ENCODE measurements at regions not wholly inside any gene's neighbourhood (a gene's known extent, or its start where the extent isn't known, plus 50 kb on each side); places are given as distances from the start of the nearest gene placed in this dataset.
"Not testable (repeated sequence)": the region's sequence is repeated elsewhere in the genome, so short reads cannot be mapped to it uniquely, and the experiment has no call there.

- DNase-seq (ENCODE audit: low read depth): no peak
Measured at GRCh38 chr22:48300877-48301276, 1526.8 kb downstream of the BRD1 start.

- DNase-seq (ENCODE audit: low read depth): no peak
Measured at GRCh38 chr22:48299801-48300200, 1527.9 kb downstream of the BRD1 start.

- no peak for DNase-seq (ENCODE audit: low read depth)
Measured at GRCh38 chr22:48299124-48299523, 1528.5 kb downstream of the BRD1 start.

- no peak for DNase-seq (ENCODE audit: low read depth)
Measured at GRCh38 chr22:48297296-48297695, 1530.4 kb downstream of the BRD1 start.

GRCh38 chr22:48289954-48290353, 1527.5 kb downstream of the TBC1D22A start:
- not testable (repeated sequence) for DNase-seq (ENCODE audit: low read depth)

- DNase-seq (ENCODE audit: low read depth): no peak
Measured at GRCh38 chr22:48288376-48288940, 1526.0 kb downstream of the TBC1D22A start.

- DNase-seq (ENCODE audit: low read depth): no peak
Measured at GRCh38 chr22:48287031-48287430, 1524.6 kb downstream of the TBC1D22A start.

- no peak for DNase-seq (ENCODE audit: low read depth)
Measured at GRCh38 chr22:48284671-48285070, 1522.2 kb downstream of the TBC1D22A start.

GRCh38 chr22:48282804-48283203, 1520.4 kb downstream of the TBC1D22A start:
- no peak for DNase-seq (ENCODE audit: low read depth)

- DNase-seq (ENCODE audit: low read depth): no peak
Measured at GRCh38 chr22:48279461-48279756, 1517.0 kb downstream of the TBC1D22A start.

- DNase-seq (ENCODE audit: low read depth): no peak
Measured at GRCh38 chr22:48278620-48279460, 1516.4 kb downstream of the TBC1D22A start.

- DNase-seq (ENCODE audit: low read depth): no peak
Measured at GRCh38 chr22:48277868-48278581, 1515.6 kb downstream of the TBC1D22A start.

GRCh38 chr22:48276994-48277867, 1514.8 kb downstream of the TBC1D22A start:
- DNase-seq (ENCODE audit: low read depth): no peak

- DNase-seq (ENCODE audit: low read depth): no peak
Measured at GRCh38 chr22:48275412-48275811, 1513.0 kb downstream of the TBC1D22A start.

GRCh38 chr22:48270731-48271130, 1508.3 kb downstream of the TBC1D22A start:
- no peak for DNase-seq (ENCODE audit: low read depth)

GRCh38 chr22:48268771-48269552, 1506.5 kb downstream of the TBC1D22A start:
- peak; percentile 80 for DNase-seq (ENCODE audit: low read depth)

GRCh38 chr22:48268293-48268692, 1505.8 kb downstream of the TBC1D22A start:
- DNase-seq (ENCODE audit: low read depth): no peak

- no peak for DNase-seq (ENCODE audit: low read depth)
Measured at GRCh38 chr22:48267681-48268080, 1505.2 kb downstream of the TBC1D22A start.

GRCh38 chr22:48265000-48265625, 1502.7 kb downstream of the TBC1D22A start:
- DNase-seq (ENCODE audit: low read depth): no peak

GRCh38 chr22:48264586-48264985, 1502.1 kb downstream of the TBC1D22A start:
- peak; percentile 23 for DNase-seq (ENCODE audit: low read depth)
